ENCODE measurements at regions not wholly inside any gene's neighbourhood (a gene's known extent, or its start where the extent isn't known, plus 50 kb on each side); places are given as distances from the start of the nearest gene placed in this dataset.

DNA sequence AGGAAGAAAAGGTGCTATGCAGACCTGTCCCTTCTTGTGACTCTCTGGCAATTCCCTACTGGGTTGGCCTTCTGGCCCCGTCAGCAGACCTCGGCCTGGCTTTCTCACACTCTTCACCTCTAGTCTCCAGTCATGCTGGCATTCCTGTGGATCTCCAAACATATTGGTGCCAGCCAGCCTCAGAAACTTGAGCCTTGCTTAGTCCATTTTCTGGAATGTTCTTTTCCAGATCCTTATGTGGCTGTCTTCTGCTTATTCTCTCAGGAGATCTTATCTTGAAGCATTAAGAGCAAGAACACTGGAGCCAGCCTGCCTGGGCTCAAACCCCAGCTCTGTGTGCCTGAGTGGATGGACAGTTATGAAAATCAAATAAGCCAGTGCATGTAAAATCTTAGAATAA, 88.2 kb upstream of the NTRK3 start:
- 80 to 90% methylated on average over 2 of the region's 2 CpGs for WGBS, 2 donors
- H3K4me3 ChIP-seq: no peak overlapping the region
- no peaks in the 10 kb centered on the region for H3K4me1 ChIP-seq
- H3K27ac ChIP-seq: no peak overlapping the region
- H3K9me3 ChIP-seq: peaks cover 0 to 10% (median 0%) of the 10 kb centered on the region in 4 donors
- no peak for TF ChIP-seq EP300 (IDR thresholded peaks at IDR 0.05)
- H3K27me3 ChIP-seq: no peaks in the 10 kb centered on the region
- DNase-seq (ENCODE audit: low spot score in 2 of 2): no peak
- no peaks in the 10 kb centered on the region for H3K36me3 ChIP-seq

- H3K36me3 ChIP-seq: no peaks in the 10 kb centered on the region
- no peaks in the 10 kb centered on the region for H3K4me1 ChIP-seq
- no peaks in the 10 kb centered on the region for H3K27me3 ChIP-seq
- H3K9me3 ChIP-seq: peaks cover 0 to 10% (median 0%) of the 10 kb centered on the region in 4 donors
- TF ChIP-seq EP300 (IDR thresholded peaks at IDR 0.05) (no peak), POLR2A (IDR thresholded peaks at IDR 0.05) (no peak), CTCF (IDR thresholded peaks at IDR 0.05) (no peak)
- DNase-seq (ENCODE audit: low spot score in 2 of 2): no peak
- no peak overlapping the region for H3K4me3 ChIP-seq
- 77% methylated on average over 2 of the region's 2 CpGs for WGBS, 2 donors
- H3K27ac ChIP-seq: no peak overlapping the region
Observed at GRCh38 chr15:88342666-88343065, 86.1 kb upstream of the NTRK3 start.

GRCh38 chr15:88341653-88342052, 85.1 kb upstream of the NTRK3 start:
- Histone ChIP-seq H3K27ac (no peak overlapping the region), H3K4me3 (no peak overlapping the region), H3K4me1 (no peaks in the 10 kb centered on the region), H3K27me3 (no peaks in the 10 kb centered on the region), H3K36me3 (no peaks in the 10 kb centered on the region), H3K9me3 (peaks cover 0 to 10% (median 0%) of the 10 kb centered on the region in 4 donors)
- no peak for TF ChIP-seq EP300 (IDR thresholded peaks at IDR 0.05)
- WGBS, 2 donors: 73 to 80% methylated on average over 2 of the region's 2 CpGs
- DNase-seq (ENCODE audit: low spot score in 2 of 2): no peak

DNA sequence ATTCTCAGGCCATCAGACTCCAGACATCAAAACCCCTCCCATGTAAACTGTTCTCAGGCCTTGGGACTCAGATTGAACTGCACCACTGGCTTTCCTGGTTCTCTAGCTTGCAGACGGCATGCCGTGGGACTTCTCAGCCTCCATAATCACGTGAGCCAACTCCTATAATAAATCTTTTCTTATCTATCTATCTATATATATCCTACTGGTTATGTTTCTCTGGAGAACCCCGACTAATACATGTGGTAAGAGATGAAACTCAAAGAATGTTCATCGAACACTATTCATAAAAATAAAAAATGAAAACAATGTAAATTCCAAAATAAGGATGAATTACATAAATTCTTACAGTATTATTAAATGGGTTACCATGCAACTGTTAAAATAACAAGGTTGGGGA, 84.5 kb upstream of the NTRK3 start:
- Histone ChIP-seq H3K27ac (no peak overlapping the region), H3K27me3 (no peaks in the 10 kb centered on the region), H3K36me3 (no peaks in the 10 kb centered on the region), H3K4me3 (no peak overlapping the region), H3K4me1 (no peaks in the 10 kb centered on the region), H3K9me3 (peaks cover 0 to 10% (median 0%) of the 10 kb centered on the region in 4 donors)
- 61 to 68% methylated on average over 5 of the region's 5 CpGs for WGBS, 2 donors
- no peak for TF ChIP-seq CTCF (IDR thresholded peaks at IDR 0.05)
- DNase-seq (ENCODE audit: low spot score in 2 of 2): no peak

- 15 to 18% methylated on average over 1 of the region's 1 CpG for WGBS, 2 donors
- Histone ChIP-seq H3K36me3 (no peaks in the 10 kb centered on the region), H3K9me3 (peaks cover 0 to 10% (median 0%) of the 10 kb centered on the region in 4 donors), H3K27me3 (no peaks in the 10 kb centered on the region), H3K4me3 (no peak overlapping the region), H3K4me1 (no peaks in the 10 kb centered on the region), H3K27ac (no peak overlapping the region)
- TF ChIP-seq EP300 (IDR thresholded peaks at IDR 0.05) (no peak), CTCF (IDR thresholded peaks at IDR 0.05) (no peak), POLR2A (IDR thresholded peaks at IDR 0.05) (no peak)
- DNase-seq (ENCODE audit: low spot score in 2 of 2): no peak
Observed at GRCh38 chr15:88337993-88338392, 81.5 kb upstream of the NTRK3 start.

GRCh38 chr15:88335074-88335473, 78.5 kb upstream of the NTRK3 start:
- DNase-seq (ENCODE audit: low spot score in 2 of 2): no peak
- 69 to 92% methylated on average over 1 of the region's 1 CpG for WGBS, 2 donors
- no peak overlapping the region for H3K4me3 ChIP-seq
- no peak overlapping the region for H3K27ac ChIP-seq
- no peaks in the 10 kb centered on the region for H3K36me3 ChIP-seq
- H3K27me3 ChIP-seq: no peaks in the 10 kb centered on the region
- H3K4me1 ChIP-seq: no peaks in the 10 kb centered on the region
- no peaks in the 10 kb centered on the region for H3K9me3 ChIP-seq
- TF ChIP-seq POLR2A (IDR thresholded peaks at IDR 0.05) (no peak), CTCF (IDR thresholded peaks at IDR 0.05) (no peak), EP300 (IDR thresholded peaks at IDR 0.05) (no peak)
